Vagina (tissue), 2 donors: ENCODE measurements at regions not wholly inside any gene's neighbourhood (a gene's known extent, or its start where the extent isn't known, plus 50 kb on each side); places are given as distances from the start of the nearest gene placed in this dataset.
"Not testable (repeated sequence)": the region's sequence is repeated elsewhere in the genome, so short reads cannot be mapped to it uniquely, and the experiment has no call there.

Experiments
- DNase-seq, 2 donors: peaks; one replicate each; pipeline ENCODE4 v3.0.0-alpha.2; 2017; ENCODE audit errors: extremely low spot score in 2 of 2
- H3K27ac ChIP-seq: fragments of 200-600 bp; sonication (generic); one replicate; pipeline ENCODE4 v1.5.1; 2019
- H3K27me3 ChIP-seq: fragments of 200-600 bp; sonication (generic); one replicate; pipeline ENCODE4 v1.5.1; 2019
- H3K36me3 ChIP-seq, 2 donors: fragments of 200-600 bp; sonication (generic); one replicate each; pipeline ENCODE4 v1.5.1; 2017 to 2019
- H3K4me1 ChIP-seq: fragments of 200-600 bp; sonication (generic); one replicate; pipeline ENCODE4 v1.5.1; 2019
- H3K4me3 ChIP-seq, 2 donors: fragments of 200-600 bp; sonication (generic); 1 replicate in 1 of 2; 2 replicates in 1 of 2; pipeline ENCODE4 v1.5.1; 2016 to 2019
- H3K9me3 ChIP-seq: fragments of 200-600 bp; sonication (generic); one replicate; pipeline ENCODE4 v1.5.1; 2019
- CTCF ChIP-seq, 3 experiments: fragments of 450-650 bp in 2 of 3; fragments of 200-600 bp in 1 of 3; sonication (generic) in 1 of 3; IDR thresholded peaks; one replicate each; pipeline ENCODE4 v1.5.1; 2017 to 2019; ENCODE audit warnings: antibody characterized with exemption in 3 of 3, mild to moderate bottlenecking in 2 of 3, moderate library complexity in 2 of 3
- POLR2A ChIP-seq, 2 donors: fragments of 450-650 bp; IDR thresholded peaks; one replicate each; pipeline ENCODE4 v1.6.1; 2017; ENCODE audit warnings: antibody characterized with exemption in 2 of 2, mild to moderate bottlenecking in 2 of 2, moderate library complexity in 2 of 2
- POLR2AphosphoS5 ChIP-seq, 2 donors: sonication (generic); formaldehyde crosslinking; IDR thresholded peaks; one replicate each; pipeline ENCODE4 v1.9.0; 2017; ENCODE audit warnings: antibody characterized with exemption in 2 of 2, mild to moderate bottlenecking in 2 of 2, low read depth in 1 of 2; ENCODE audit not compliant: insufficient read depth in 1 of 2
- intact Hi-C: fragments of 100-400 bp; cut with DNase I; formaldehyde crosslinking; loops from one replicate; pipeline ENCODE4 v1.15.1; 2023

GRCh38 chr5:152739916-152740315 lies 334.8 kb upstream of the NMUR2 start:
- Histone ChIP-seq H3K4me3 (no peak overlapping the region), H3K9me3 (no peaks in the 10 kb centered on the region), H3K4me1 (no peaks in the 10 kb centered on the region), H3K36me3 (no peaks in the 10 kb centered on the region), H3K27ac (no peak overlapping the region), H3K27me3 (no peaks in the 10 kb centered on the region)
- DNase-seq = no peak
- intact Hi-C loops = no loop called here
- TF ChIP-seq CTCF (IDR thresholded peaks at IDR 0.05) = no peak
- TF ChIP-seq POLR2AphosphoS5 (IDR thresholded peaks at IDR 0.05; ENCODE audit: insufficient read depth in 1 of 2, low read depth in 1 of 2) = no peak
- TF ChIP-seq POLR2A (IDR thresholded peaks at IDR 0.05) = no peak

DNA sequence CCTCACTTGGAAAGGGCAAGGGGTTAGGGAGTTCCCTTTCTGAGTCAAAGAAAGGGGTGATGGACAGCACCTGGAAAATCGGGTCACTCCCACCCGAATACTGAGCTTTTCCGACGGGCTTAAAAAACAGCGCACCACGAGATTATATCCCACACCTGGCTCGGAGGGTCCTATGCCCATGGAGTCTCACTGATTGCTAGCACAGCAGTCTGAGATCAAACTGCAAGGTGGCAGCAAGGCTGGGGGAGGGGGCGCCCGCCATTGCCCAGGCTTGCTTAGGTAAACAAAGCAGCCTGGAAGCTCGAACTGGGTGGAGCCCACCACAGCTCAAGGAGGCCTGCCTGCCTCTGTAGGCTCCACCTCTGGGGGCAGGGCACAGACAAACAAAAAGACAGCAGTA lies 336.0 kb upstream of the NMUR2 start:
- H3K27ac ChIP-seq, DNase-seq, H3K9me3 ChIP-seq, H3K4me1 ChIP-seq, H3K27me3 ChIP-seq, intact Hi-C loops, H3K36me3 ChIP-seq, H3K4me3 ChIP-seq: not testable (repeated sequence)

DNA sequence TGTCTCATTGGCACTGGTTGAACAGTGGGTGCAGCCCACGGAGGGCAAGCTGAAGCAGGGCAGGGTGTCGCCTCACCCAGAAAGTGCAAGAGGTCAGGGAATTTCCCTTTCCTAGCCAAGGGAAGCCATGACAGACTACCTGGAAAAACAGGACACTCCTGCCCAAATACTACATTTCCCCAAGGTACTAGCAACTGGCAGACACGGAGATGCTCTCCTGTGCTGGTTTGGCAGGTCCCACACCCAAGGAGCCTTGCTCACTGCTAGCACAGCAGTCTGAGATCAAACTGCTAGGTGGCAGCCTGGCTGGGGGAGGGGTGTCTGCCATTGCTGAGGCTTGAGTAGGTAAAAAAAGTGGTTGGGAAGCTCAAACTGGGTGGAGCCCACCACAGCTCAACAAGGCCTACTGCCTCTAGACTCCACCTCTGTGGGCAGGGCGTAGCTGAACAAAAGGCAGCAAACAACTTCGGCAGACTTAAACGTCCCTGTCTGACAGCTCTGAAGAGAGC lies 382.7 kb upstream of the NMUR2 start:
- H3K4me1 ChIP-seq, DNase-seq, H3K27ac ChIP-seq, H3K27me3 ChIP-seq, H3K4me3 ChIP-seq, H3K36me3 ChIP-seq, intact Hi-C loops, H3K9me3 ChIP-seq: not testable (repeated sequence)

DNA sequence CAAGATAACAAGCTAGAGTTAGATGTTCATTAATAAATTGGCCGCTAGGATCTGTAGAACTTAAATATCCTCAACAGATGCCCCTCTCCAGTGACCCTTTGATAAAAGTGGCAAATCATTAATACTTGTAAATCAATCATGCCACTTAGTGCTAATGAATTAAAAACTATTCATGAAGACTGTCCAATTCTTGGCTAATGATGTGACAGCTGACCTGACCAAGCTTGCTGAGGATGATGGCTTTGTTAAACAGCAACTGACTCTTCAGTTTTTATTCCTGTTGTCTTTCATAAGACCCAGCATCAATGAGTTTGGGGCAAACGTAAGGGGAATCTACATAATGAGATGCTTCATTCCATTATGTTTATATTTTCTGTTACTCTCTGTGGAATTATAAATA lies 396.8 kb upstream of the NMUR2 start:
- H3K4me1 ChIP-seq = no peaks in the 10 kb centered on the region
- DNase-seq = no peak
- no peak overlapping the region for H3K4me3 ChIP-seq
- H3K27ac ChIP-seq = no peak overlapping the region
- no peaks in the 10 kb centered on the region for H3K36me3 ChIP-seq
- intact Hi-C loops = no loop called here
- no peaks in the 10 kb centered on the region for H3K9me3 ChIP-seq
- H3K27me3 ChIP-seq = no peaks in the 10 kb centered on the region
- no peak for TF ChIP-seq POLR2A (IDR thresholded peaks at IDR 0.05)
- TF ChIP-seq CTCF (IDR thresholded peaks at IDR 0.05) = no peak
- TF ChIP-seq POLR2AphosphoS5 (IDR thresholded peaks at IDR 0.05; ENCODE audit: insufficient read depth in 1 of 2, low read depth in 1 of 2) = no peak

DNA sequence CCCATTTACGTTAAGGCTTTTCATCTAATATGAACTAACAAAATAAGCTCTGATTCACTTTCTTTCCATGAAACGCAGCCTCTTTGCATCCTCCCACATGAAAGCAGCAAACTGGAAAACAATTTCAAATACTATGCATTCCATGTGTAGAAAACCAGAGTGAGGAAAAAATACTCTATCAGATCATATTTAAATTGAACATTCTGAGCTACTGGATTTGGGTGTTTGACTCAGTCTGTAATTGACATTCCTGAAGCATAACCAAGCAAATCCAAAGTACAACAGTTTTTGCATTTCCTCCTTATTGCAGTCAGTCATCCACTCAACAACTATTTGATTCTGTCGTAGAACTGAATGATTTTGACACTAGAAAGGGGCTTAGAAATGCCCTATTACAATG lies 399.1 kb upstream of the NMUR2 start:
- Histone ChIP-seq H3K27me3 (no peaks in the 10 kb centered on the region), H3K36me3 (no peaks in the 10 kb centered on the region), H3K27ac (no peak overlapping the region), H3K4me1 (no peaks in the 10 kb centered on the region), H3K4me3 (no peak overlapping the region), H3K9me3 (no peaks in the 10 kb centered on the region)
- intact Hi-C loops = no loop called here
- TF ChIP-seq POLR2A (IDR thresholded peaks at IDR 0.05) (no peak), POLR2AphosphoS5 (IDR thresholded peaks at IDR 0.05; ENCODE audit: insufficient read depth in 1 of 2, low read depth in 1 of 2) (no peak), CTCF (IDR thresholded peaks at IDR 0.05) (no peak)
- no peak for DNase-seq

GRCh38 chr5:152811988-152812387 lies 406.9 kb upstream of the NMUR2 start:
- Histone ChIP-seq H3K36me3 (no peaks in the 10 kb centered on the region), H3K9me3 (no peaks in the 10 kb centered on the region), H3K27me3 (no peaks in the 10 kb centered on the region), H3K4me1 (no peaks in the 10 kb centered on the region), H3K4me3 (no peak overlapping the region), H3K27ac (no peak overlapping the region)
- TF ChIP-seq CTCF (IDR thresholded peaks at IDR 0.05) (no peak), POLR2AphosphoS5 (IDR thresholded peaks at IDR 0.05; ENCODE audit: insufficient read depth in 1 of 2, low read depth in 1 of 2) (no peak), POLR2A (IDR thresholded peaks at IDR 0.05) (no peak)
- no peak for DNase-seq
- intact Hi-C loops = no loop called here
